ENCODE measurements at regions not wholly inside any gene's neighbourhood (a gene's known extent, or its start where the extent isn't known, plus 50 kb on each side); places are given as distances from the start of the nearest gene placed in this dataset.

GRCh38 chr1:230011333-230012092 lies 55.5 kb upstream of the GALNT2 start:
- no peaks in the 10 kb centered on the region for H3K27me3 ChIP-seq (ENCODE audit: insufficient read depth, low read length)
- DNase-seq = no peak
- no peaks in the 10 kb centered on the region for H3K36me3 ChIP-seq (ENCODE audit: control insufficient read depth in 1 of 2, insufficient read depth in 2 of 2, low read length in 2 of 2)
- no peak overlapping the region for H2AK5ac ChIP-seq (ENCODE audit: low read length)
- H3K4me1 ChIP-seq (ENCODE audit: control insufficient read depth in 1 of 2, insufficient read depth in 2 of 2, low read length in 2 of 2) = no peaks in the 10 kb centered on the region
- no peak overlapping the region for H2AFZ ChIP-seq (ENCODE audit: insufficient read depth, low read length, poor library complexity)
- no CpG with 5 or more reads among the region's 6 CpGs for WGBS (ENCODE audit: extremely low coverage, insufficient coverage, insufficient read length)
- no peak overlapping the region for H3K23ac ChIP-seq (ENCODE audit: low read length)
- no peak overlapping the region for H3K4me2 ChIP-seq (ENCODE audit: low read length)
- no peak overlapping the region for H3K27ac ChIP-seq (ENCODE audit: low read depth, low read length)
- H4K12ac ChIP-seq (ENCODE audit: low read depth, low read length) = no peak overlapping the region
- no peaks in the 10 kb centered on the region for H3K79me1 ChIP-seq (ENCODE audit: low read length)
- no peak overlapping the region for H3K4me3 ChIP-seq (ENCODE audit: low read depth, low read length)
- no peaks in the 10 kb centered on the region for H3K9me3 ChIP-seq (ENCODE audit: insufficient read depth, low read depth, low read length)
- H4K8ac ChIP-seq (ENCODE audit: low read depth, low read length) = no peak overlapping the region
- H3K4ac ChIP-seq (ENCODE audit: low read depth, low read length) = no peak overlapping the region
- H2BK5ac ChIP-seq (ENCODE audit: low read depth, low read length, poor library complexity) = no peak overlapping the region
- no peak overlapping the region for H2BK120ac ChIP-seq (ENCODE audit: insufficient read depth, low read length, poor library complexity)
- H3K14ac ChIP-seq (ENCODE audit: low read length) = no peak overlapping the region
- no peak overlapping the region for H2BK12ac ChIP-seq (ENCODE audit: low read length)
- H3K18ac ChIP-seq (ENCODE audit: low read length) = no peak overlapping the region
- no peak overlapping the region for H3K9ac ChIP-seq (ENCODE audit: low read length)
- H4K91ac ChIP-seq (ENCODE audit: low read depth, low read length) = no peak overlapping the region
- no peaks in the 10 kb centered on the region for H3K79me2 ChIP-seq (ENCODE audit: control insufficient read depth, insufficient read depth, low read length, poor library complexity)

- Histone ChIP-seq H2BK5ac (ENCODE audit: low read depth, low read length, poor library complexity) (no peak overlapping the region), H3K4ac (ENCODE audit: low read depth, low read length) (no peak overlapping the region), H3K23ac (ENCODE audit: low read length) (no peak overlapping the region), H3K18ac (ENCODE audit: low read length) (no peak overlapping the region), H4K8ac (ENCODE audit: low read depth, low read length) (no peak overlapping the region), H2AK5ac (ENCODE audit: low read length) (no peak overlapping the region), H3K4me2 (ENCODE audit: low read length) (no peak overlapping the region), H3K14ac (ENCODE audit: low read length) (no peak overlapping the region), H3K79me1 (ENCODE audit: low read length) (no peaks in the 10 kb centered on the region), H3K79me2 (ENCODE audit: control insufficient read depth, insufficient read depth, low read length, poor library complexity) (no peaks in the 10 kb centered on the region), H3K9ac (ENCODE audit: low read length) (no peak overlapping the region), H3K27ac (ENCODE audit: low read depth, low read length) (no peak overlapping the region), H2BK120ac (ENCODE audit: insufficient read depth, low read length, poor library complexity) (no peak overlapping the region), H4K12ac (ENCODE audit: low read depth, low read length) (no peak overlapping the region), H3K9me3 (ENCODE audit: insufficient read depth, low read depth, low read length) (no peaks in the 10 kb centered on the region), H2BK12ac (ENCODE audit: low read length) (no peak overlapping the region), H3K27me3 (ENCODE audit: insufficient read depth, low read length) (no peaks in the 10 kb centered on the region), H3K4me1 (ENCODE audit: control insufficient read depth in 1 of 2, insufficient read depth in 2 of 2, low read length in 2 of 2) (no peaks in the 10 kb centered on the region), H3K4me3 (ENCODE audit: low read depth, low read length) (no peak overlapping the region), H3K36me3 (ENCODE audit: control insufficient read depth in 1 of 2, insufficient read depth in 2 of 2, low read length in 2 of 2) (no peaks in the 10 kb centered on the region), H2AFZ (ENCODE audit: insufficient read depth, low read length, poor library complexity) (no peak overlapping the region), H4K91ac (ENCODE audit: low read depth, low read length) (no peak overlapping the region)
- DNase-seq = no peak
These were observed 55.0 kb upstream of the GALNT2 start for GRCh38 chr1:230012093-230012393.

- Histone ChIP-seq H4K12ac (ENCODE audit: low read depth, low read length) (no peak overlapping the region), H3K9ac (ENCODE audit: low read length) (no peak overlapping the region), H2BK12ac (ENCODE audit: low read length) (no peak overlapping the region), H3K27me3 (ENCODE audit: insufficient read depth, low read length) (no peaks in the 10 kb centered on the region), H3K4me2 (ENCODE audit: low read length) (no peak overlapping the region), H2AK5ac (ENCODE audit: low read length) (no peak overlapping the region), H2BK5ac (ENCODE audit: low read depth, low read length, poor library complexity) (no peak overlapping the region), H4K8ac (ENCODE audit: low read depth, low read length) (no peak overlapping the region), H3K23ac (ENCODE audit: low read length) (no peak overlapping the region), H3K4ac (ENCODE audit: low read depth, low read length) (no peak overlapping the region), H3K14ac (ENCODE audit: low read length) (no peak overlapping the region), H3K27ac (ENCODE audit: low read depth, low read length) (no peak overlapping the region), H3K79me2 (ENCODE audit: control insufficient read depth, insufficient read depth, low read length, poor library complexity) (no peaks in the 10 kb centered on the region), H3K18ac (ENCODE audit: low read length) (no peak overlapping the region), H2BK120ac (ENCODE audit: insufficient read depth, low read length, poor library complexity) (no peak overlapping the region), H3K9me3 (ENCODE audit: insufficient read depth, low read depth, low read length) (no peaks in the 10 kb centered on the region), H4K91ac (ENCODE audit: low read depth, low read length) (no peak overlapping the region), H3K4me3 (ENCODE audit: low read depth, low read length) (no peak overlapping the region), H3K4me1 (ENCODE audit: control insufficient read depth in 1 of 2, insufficient read depth in 2 of 2, low read length in 2 of 2) (no peaks in the 10 kb centered on the region), H3K79me1 (ENCODE audit: low read length) (no peaks in the 10 kb centered on the region), H3K36me3 (ENCODE audit: control insufficient read depth in 1 of 2, insufficient read depth in 2 of 2, low read length in 2 of 2) (no peaks in the 10 kb centered on the region), H2AFZ (ENCODE audit: insufficient read depth, low read length, poor library complexity) (no peak overlapping the region)
- no peak for DNase-seq
- no CpG with 5 or more reads among the region's 5 CpGs for whole genome bisulfite sequencing (ENCODE audit: extremely low coverage, insufficient coverage, insufficient read length)
These were observed 54.3 kb upstream of the GALNT2 start for GRCh38 chr1:230012741-230013140.

- no peak for DNase-seq
- H4K91ac ChIP-seq (ENCODE audit: low read depth, low read length) = no peak overlapping the region
These were observed 50.9 kb upstream of the GALNT2 start for GRCh38 chr1:230016159-230016558.

More at GRCh38 chr1:230016159-230016558, 50.9 kb upstream of the GALNT2 start:
- Histone ChIP-seq H3K9me3 (ENCODE audit: insufficient read depth, low read depth, low read length) (no peaks in the 10 kb centered on the region), H3K4me2 (ENCODE audit: low read length) (no peak overlapping the region), H3K4ac (ENCODE audit: low read depth, low read length) (no peak overlapping the region), H2BK5ac (ENCODE audit: low read depth, low read length, poor library complexity) (no peak overlapping the region), H2BK120ac (ENCODE audit: insufficient read depth, low read length, poor library complexity) (no peak overlapping the region), H3K79me1 (ENCODE audit: low read length) (no peaks in the 10 kb centered on the region), H3K23ac (ENCODE audit: low read length) (no peak overlapping the region), H3K27ac (ENCODE audit: low read depth, low read length) (no peak overlapping the region), H3K14ac (ENCODE audit: low read length) (no peak overlapping the region), H3K27me3 (ENCODE audit: insufficient read depth, low read length) (no peaks in the 10 kb centered on the region), H3K36me3 (ENCODE audit: control insufficient read depth in 1 of 2, insufficient read depth in 2 of 2, low read length in 2 of 2) (no peaks in the 10 kb centered on the region), H4K12ac (ENCODE audit: low read depth, low read length) (no peak overlapping the region), H3K18ac (ENCODE audit: low read length) (no peak overlapping the region), H3K4me1 (ENCODE audit: control insufficient read depth in 1 of 2, insufficient read depth in 2 of 2, low read length in 2 of 2) (no peaks in the 10 kb centered on the region), H3K9ac (ENCODE audit: low read length) (no peak overlapping the region), H2BK12ac (ENCODE audit: low read length) (no peak overlapping the region), H2AFZ (ENCODE audit: insufficient read depth, low read length, poor library complexity) (no peak overlapping the region), H2AK5ac (ENCODE audit: low read length) (no peak overlapping the region), H4K8ac (ENCODE audit: low read depth, low read length) (no peak overlapping the region), H3K4me3 (ENCODE audit: low read depth, low read length) (no peak overlapping the region), H3K79me2 (ENCODE audit: control insufficient read depth, insufficient read depth, low read length, poor library complexity) (no peaks in the 10 kb centered on the region)
- no CpG with 5 or more reads among the region's 5 CpGs for WGBS (ENCODE audit: extremely low coverage, insufficient coverage, insufficient read length)
